Sigmoid colon (tissue), 4 donors: ENCODE measurements at regions not wholly inside any gene's neighbourhood (a gene's known extent, or its start where the extent isn't known, plus 50 kb on each side); places are given as distances from the start of the nearest gene placed in this dataset.

ENCODE experiments used
- CTCF ChIP-seq, 4 experiments: fragments of 450-650 bp in 3 of 4; fragments of 200-600 bp in 1 of 4; IDR thresholded peaks; one replicate each; pipeline ENCODE4 v1.5.1; 2016 to 2019; ENCODE audit warnings: antibody characterized with exemption in 4 of 4, mild to moderate bottlenecking in 3 of 4, moderate library complexity in 2 of 4
- EP300 ChIP-seq, 4 donors: sonication (generic); formaldehyde crosslinking; IDR thresholded peaks; one replicate each; pipeline ENCODE4 v1.6.1; 2017; ENCODE audit warnings: antibody characterized with exemption in 4 of 4
- POLR2A ChIP-seq, 2 donors: fragments of 450-650 bp; IDR thresholded peaks; one replicate each; pipeline ENCODE4 v1.6.1; 2016; ENCODE audit warnings: antibody characterized with exemption in 2 of 2, mild to moderate bottlenecking in 2 of 2, moderate library complexity in 2 of 2
- POLR2AphosphoS5 ChIP-seq, 4 donors: sonication (generic); formaldehyde crosslinking; IDR thresholded peaks; one replicate each; pipeline ENCODE4 v1.6.1; 2017; ENCODE audit warnings: antibody characterized with exemption in 4 of 4

DNA sequence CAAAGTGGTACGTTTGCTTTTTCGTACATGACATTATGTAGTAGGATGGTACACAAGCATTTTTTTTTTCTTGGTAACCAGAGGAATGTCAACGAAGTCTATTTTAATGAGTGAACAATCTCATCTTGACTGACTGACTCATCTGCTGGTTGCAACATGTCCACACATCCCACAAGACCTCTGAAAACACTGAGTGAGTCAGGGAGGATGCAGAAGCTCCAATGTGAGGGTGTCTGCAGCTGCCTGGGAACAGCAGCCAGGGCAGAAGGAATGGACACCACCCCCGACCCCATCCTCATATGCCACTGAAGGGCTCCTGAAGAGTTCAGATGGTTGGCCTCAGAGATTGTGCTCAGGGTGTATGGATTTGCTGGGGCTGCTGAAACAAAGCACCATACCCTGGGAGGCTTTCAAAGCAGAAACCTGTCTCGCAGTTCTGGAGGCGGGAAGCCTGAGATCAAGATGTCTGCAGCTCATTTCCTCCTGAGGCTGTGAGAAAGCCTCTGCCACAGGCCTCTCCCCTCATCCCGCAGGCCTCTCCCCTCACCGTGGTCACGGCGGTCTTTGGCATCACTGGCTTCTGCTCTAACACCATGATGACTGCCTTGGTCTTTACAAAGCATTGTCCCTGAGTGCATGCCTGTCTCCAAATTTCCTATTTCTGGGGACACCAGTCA, 124.6 kb downstream of the LRATD1 start:
- TF ChIP-seq POLR2A (IDR thresholded peaks at IDR 0.05) (no peak), CTCF (IDR thresholded peaks at IDR 0.05) (no peak), POLR2AphosphoS5 (IDR thresholded peaks at IDR 0.05) (no peak), EP300 (IDR thresholded peaks at IDR 0.05) (no peak)
